ENCODE measurements at regions not wholly inside any gene's neighbourhood (a gene's known extent, or its start where the extent isn't known, plus 50 kb on each side); places are given as distances from the start of the nearest gene placed in this dataset.

GRCh38 chr9:103410059-103410458, 414.9 kb downstream of the CYLC2 start:
- TF ChIP-seq YY1 (IDR thresholded peaks at IDR 0.05; ENCODE audit: low read depth) (no peak), REST (IDR thresholded peaks at IDR 0.05; ENCODE audit: low read depth) (no peak), CREB1 (IDR thresholded peaks at IDR 0.05; ENCODE audit: low read depth) (no peak), RAD21 (IDR thresholded peaks at IDR 0.05; ENCODE audit: low read depth) (no peak), MAX (IDR thresholded peaks at IDR 0.05) (no peak), CEBPB (IDR thresholded peaks at IDR 0.05) (no peak)
